NCI-H446 (cell line): ENCODE measurements at regions not wholly inside any gene's neighbourhood (a gene's known extent, or its start where the extent isn't known, plus 50 kb on each side); places are given as distances from the start of the nearest gene placed in this dataset.
A peak's percentile ranks its signal among the peaks of the same experiment; 100 is the strongest.
"Not testable (repeated sequence)": the region's sequence is repeated elsewhere in the genome, so short reads cannot be mapped to it uniquely, and the experiment has no call there.

Source experiments
- DNase-seq, 2 experiments: peaks; one replicate each; lab custom pipeline; 2025; lab: John Stamatoyannopoulos, UW

DNA sequence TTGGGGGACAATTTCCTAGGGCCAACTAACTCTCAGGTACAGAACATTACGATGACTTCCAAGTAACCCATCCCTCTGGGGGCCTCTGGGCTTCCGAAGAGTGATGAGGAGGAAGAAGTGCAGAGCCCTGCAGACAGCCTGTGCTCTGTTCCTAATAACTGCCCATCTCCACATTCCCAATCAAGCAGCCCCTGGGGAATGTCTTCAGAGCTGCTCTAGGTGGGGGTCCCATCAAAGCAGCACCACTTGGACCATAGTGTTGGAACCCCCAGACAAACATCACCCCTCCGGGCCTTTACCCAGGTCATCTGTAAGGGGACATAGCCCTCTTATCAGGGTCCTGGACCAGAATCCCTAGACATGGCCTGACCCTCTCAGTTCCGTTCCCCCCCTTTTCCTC is 357.3 kb downstream of the NPHP4 start:
- no peak for DNase-seq

DNA sequence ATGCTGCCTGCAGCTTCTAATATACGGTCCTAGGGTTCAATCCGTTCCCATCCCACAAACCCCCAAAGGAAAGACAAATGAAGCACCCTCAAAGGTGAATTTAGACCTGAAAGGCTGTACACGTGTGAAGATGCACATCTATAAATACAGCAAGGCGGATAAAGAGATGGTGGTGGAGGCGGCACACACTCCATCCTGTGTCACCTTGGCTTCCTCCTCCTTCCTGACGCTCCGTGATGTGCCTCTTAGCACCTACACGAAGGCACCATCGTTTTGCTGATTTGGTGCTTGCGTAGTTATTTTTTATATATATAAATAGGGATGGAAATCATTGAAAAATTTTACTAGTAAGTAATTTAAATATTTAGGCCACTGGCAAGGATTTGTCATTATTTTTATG is 359.4 kb downstream of the NPHP4 start:
- no peak for DNase-seq

DNA sequence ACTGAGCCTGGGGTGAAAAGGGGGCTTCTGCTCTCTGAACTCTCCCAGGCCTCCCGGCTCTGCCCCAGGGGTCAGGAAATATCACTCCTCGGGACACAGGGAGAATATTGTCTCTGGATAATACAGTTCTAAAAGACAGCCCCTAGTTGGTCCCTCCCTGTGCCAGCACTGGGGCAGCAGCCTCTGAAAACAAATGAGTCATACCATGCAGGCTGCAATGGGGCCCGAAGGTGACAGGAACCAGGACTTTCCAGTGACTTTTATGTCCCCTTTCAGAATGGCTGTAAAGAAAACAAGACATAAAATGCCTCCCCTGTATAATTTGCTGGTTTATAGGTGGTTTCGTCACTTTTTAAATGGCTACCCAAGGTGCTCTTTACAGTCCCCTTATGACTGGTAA is 360.0 kb downstream of the NPHP4 start:
- no peak for DNase-seq

DNA sequence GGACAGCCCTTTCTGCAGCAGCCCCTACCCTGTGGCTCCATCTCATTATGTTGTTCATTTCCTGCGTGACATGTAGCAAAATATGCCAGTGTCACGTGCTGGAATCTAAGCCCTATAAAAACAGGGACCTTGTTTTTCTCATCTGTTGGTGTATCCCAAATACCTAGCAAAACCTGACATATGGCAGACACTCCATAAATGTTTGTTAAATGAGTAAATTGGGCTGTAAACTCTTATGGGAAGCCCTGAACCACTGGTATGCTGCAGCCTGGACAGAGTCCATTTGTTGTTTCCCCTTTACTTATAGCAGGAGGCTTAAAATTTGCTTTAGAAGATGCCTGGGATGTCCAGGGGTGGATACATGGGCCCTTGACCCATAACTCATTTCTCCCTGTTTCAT is 363.8 kb downstream of the NPHP4 start:
- no peak for DNase-seq

DNA sequence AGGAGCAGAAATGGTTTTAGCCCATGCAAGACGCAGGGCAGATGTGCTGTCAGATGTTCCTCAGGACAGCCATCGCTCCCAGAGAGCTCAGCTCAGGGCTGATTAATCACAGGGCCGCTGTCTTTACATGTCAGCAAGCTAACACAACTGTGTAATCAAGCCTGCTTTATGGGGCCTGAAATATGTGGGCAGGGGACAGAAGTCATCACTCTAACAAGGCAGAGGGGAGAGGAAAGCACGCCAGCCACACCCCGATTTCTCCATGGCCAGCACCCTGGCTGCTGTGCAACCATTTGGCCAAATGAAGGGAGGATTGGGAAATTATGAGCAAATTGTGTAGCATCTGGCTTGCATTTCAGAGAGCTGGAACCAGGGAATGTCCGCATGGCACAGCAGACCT is 368.8 kb downstream of the NPHP4 start:
- DNase-seq, result no peak

DNA sequence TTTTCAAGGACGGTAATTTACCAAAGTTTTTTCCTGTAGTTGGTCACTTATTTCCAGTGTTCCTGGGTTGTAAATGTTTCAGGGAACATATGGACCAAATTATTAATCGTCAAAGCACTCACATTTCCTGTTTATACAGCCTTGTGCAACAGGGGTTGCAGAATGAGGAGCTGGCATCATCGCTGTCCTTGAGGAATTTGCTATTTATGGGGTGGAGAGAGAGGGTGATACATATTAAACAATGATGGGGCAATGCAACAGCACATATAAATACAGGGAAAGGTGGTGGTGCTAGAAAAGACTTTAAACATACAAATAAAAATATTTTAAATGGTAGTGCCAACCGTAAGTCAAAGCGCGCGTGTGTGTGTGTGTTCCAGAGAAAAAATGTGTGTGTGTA is 369.8 kb downstream of the NPHP4 start:
- DNase-seq, result no peak

DNA sequence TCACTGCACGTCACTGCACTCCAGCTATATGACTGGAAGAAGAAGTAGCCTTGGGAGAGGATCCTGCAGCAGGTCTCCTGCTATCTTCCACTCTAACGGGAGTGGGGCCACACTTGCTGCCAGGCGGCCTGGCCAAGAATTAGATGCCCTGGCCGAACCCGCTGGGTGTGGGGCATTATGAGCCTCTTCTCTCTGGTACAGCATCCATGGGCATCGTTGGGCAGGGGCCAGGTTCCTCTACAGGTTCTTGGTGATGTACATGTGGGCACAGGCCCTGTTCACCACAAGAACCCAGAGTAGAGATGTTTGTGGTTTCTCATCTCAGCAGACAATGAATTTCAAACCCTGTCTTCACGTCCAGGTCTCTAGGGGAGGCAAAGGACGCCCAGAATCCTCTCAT is 370.5 kb downstream of the NPHP4 start:
- no peak for DNase-seq

DNA sequence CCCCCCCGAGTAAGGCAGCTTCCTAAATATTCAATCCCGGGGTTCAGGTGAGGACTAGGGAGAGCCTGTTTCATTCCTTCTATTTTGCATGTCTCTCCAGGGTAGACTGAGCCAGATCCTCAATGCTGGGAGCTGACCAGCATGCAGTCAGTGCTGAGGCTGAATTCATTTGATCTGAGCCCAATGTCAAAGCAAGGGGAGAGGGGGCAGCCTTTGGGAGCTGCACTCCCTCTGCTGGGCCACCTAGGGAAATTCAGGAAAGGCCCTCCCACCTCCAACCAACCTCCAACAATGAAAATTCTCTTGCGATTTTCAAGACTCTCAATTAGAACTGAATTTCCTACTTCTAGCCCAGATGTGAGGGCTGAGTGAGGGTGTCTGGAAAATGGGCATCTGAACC is 371.2 kb downstream of the NPHP4 start:
- DNase-seq, result peak in 1 of 2 experiments; percentile 9

DNA sequence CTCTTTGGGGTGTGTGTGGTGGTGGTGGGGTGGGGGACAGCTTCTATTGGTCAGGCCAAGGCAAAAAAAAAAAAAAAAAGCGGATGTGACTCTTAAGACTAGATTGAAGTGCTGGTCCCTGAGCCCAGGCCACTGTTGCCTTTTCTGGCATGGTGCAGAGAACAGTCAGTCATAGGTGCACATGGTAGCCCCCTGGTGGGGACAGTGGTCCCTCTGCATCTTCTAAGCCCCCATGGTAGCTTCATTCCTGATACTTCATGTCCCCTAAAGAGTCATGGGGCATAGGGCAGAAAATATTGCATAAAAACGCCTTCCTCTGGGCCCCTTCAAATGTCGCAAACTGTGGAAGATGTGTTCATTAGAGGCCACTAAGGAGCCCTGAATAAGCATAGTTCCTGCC is 371.8 kb downstream of the NPHP4 start:
- DNase-seq, result no peak

DNA sequence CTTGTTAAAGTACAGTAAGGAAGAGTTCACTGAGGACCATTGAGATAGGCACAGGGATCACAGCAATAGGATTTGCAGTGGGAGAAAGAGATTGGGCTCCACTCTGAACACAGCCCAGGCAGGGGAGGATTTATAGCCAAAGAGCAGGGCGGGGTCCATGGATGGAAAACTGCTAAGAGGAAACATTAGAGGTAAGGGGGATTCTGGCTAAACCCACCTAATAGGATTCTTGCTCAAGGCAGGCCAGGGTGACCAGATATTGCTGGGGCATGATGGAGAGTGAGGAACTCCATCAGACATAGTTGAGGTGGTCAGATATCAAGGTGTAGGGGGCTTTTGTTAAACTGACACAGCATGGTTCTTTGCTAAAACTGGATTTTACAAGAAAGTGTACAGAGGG is 372.8 kb downstream of the NPHP4 start:
- DNase-seq, result no peak

DNA sequence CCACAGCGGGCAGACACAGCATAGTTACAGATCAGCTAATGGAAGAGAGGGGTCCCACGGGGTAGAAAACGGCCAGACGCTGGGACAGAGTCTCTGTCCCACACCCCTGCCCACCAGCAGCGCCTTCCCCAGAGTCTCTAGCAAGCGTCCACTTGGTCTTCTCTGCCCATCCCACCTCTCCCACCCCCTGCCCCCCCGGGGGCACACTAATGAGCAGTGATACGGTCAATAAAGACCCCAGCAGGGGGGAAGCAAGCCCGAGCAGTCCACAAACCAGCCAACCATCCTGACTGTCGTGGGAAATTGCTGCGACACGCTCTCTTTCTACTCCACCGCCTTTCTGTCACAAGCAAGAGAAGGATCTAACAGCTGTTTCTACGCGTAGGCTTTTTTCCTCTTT is 374.7 kb downstream of the NPHP4 start:
- DNase-seq, result no peak

DNA sequence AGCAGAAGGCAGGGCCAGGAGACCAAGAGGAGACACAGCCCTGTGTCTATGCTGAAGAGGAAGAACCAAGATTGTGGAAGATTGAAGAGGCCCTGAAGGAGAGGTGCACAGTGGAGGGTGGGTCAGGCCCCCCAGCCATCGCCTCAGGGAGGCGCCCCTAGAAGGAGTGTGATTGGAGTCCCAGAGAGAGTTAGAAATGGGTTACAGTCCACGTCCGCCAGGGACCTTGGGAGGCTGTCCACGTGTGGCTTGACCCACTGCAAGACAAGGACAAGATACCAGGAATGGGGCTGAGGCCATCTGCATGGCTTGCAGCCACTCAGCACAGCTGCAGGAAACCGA is 375.1 kb downstream of the NPHP4 start:
- DNase-seq, result no peak

DNA sequence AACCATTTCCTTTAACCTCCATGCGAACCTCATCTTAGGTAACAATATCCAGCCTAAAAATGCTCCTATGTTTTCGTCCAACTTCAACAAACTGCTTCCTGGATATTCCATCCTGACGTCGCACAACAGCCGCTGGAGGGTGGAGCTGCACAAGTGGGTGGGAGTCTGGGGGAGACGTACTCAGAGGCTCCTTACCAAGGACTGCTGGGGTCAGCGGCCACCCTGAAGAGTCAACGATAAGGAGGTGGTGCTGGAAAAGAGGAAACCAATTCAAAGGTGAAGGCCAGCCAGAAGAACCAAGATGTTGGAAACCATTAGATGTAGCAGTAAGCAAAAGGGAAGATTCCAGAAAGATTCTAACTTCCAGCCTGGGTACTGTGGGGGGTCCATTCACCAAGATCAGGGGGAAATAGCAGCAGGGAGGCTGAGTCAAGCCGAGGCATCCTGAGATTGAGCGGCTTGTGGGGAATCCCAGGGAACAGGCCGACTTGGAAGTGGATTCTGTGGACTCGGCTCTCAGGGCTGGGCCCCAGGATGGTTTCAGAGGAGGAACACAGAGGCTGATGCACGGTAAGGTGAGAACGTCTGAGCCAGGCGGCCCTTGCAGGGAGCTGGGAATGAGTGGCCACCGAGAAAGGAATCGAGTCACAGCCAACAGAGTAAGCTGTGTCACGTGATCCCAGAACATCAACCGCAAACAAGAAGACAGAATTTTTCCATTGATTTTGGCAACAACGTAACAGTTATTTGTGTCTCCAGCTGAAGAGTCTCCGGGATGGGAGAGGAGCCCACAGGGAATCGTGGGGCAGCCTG is 375.7 kb downstream of the NPHP4 start:
- no peak for DNase-seq

DNA sequence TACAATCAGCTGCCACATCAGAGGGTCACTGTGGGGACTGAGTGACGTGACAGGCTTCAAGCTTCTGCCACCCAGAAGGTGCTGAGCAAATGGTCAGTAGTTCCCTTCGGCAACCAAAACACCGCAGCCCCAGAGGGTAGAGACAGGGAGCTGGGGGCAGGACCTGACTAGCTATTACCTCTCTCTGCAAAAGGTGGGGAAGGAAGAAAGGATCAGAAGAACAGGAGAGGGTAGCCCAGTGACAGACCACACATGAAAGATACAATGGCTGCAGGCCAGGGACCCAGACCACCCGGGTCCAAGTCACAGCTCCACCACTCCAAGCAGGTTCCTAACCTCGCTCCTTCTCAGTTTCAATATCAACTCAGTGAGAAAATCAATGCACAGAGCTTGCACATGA is 377.1 kb downstream of the NPHP4 start:
- DNase-seq, result no peak

DNA sequence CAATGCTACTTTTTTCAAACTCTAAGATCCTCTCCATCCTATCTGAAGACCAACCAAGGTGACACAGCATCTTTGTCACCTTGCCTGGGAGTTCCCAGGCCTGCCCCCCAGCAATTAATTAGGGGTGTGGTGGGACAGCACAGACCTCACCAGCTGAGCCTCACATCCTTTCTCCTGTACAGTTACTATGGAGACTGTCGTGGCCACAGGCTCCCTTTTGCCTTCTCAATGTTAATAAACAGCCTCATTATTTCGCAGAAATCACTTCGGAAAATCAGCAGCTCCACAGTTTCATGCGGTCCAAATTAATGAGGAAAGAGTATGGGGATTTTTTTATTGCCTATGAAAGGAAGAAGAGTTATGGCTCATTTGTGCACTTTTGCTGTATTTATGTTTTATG is 378.3 kb downstream of the NPHP4 start:
- DNase-seq, result no peak

DNA sequence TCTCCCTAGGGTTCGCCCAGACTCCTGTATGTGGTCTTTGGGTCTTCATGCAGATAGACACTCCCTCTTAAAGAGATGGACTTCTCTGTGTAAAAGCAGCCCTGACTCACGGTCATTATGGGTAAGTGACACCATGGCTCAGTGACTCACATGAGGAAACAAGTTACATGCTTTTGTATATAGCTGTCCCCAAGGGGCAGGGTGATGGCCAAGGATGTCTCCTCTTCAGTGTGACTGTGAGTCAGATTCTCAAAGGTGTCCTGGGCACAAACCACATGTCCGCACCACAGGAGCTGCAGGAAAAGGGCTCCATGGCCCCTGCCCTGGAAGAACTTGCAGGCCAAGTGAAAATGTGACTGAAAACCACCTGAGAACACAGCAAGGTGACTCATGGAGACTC is 380.4 kb downstream of the NPHP4 start:
- no peak for DNase-seq

DNA sequence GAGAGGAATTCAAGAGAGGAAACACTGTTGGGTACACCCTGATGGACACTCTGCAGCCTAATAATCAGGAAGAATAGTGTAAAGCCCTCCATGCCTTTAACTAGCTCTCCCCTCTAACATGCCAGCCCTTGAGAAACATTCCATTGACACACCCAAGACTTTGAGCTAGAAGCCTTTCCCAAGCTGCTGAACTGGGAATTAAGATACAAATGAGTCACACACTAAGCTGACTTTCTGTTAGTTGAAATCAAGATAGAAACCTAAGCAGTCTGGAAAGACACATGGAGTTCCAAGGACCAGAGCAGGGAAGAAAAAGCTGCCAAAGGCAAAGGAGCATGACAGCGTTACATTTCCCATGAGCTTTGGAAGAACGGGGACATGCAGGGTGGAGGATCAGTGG is 380.8 kb downstream of the NPHP4 start:
- no peak for DNase-seq

DNA sequence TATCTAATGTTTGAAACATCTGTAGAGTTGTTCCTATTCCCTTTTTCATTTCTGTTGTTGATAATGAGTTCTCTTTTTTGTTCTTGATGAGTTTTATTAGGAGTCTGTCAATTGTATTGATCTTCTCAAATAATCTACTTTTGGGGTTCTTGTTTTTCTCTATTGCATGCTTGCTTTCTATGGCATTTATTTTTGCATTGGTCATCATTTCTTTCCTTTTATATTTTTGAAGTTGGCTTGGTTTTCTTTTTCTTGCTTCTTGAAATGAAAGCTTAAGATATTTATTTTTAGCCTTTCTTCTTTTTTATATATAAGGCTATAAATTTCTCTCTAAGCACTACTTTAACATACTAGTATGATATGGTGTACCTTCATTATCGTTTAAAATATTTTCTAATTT is 381.8 kb downstream of the NPHP4 start:
- no peak for DNase-seq

DNA sequence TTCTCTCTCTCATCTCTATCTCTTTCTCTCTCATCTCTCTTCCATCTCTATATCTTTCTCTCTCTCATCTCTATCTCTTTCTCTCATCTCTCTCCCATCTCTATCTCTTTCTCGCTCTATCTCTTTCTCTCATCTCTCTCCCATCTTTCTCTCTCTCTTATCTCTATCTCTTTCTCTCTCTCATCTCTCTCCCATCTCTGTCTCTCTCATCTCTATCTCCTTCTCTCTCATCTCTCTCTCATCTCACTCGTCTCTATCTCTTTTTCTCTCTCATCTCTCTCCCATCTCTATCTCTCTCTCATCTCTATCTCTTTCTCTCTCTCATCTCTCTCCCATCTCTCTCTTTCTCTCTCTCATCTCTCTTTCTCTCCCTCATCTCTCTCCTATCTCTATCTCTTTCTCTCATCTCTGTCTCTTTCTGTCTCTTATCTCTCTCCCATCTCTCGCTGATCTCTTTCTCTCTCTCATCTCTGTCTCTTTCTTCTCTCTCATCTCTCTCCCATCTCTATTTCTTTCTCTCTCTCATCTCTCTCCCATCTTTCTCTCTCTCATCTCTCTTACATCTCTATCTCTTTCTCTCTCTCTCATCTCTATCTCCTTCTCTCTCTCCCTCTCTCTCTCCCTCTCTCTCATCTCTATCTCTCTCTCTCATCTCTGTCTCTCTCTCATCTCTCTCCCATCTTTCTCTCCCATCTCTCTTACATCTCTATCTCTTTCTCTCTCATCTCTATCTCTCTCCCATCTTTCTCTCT is 388.7 kb downstream of the NPHP4 start:
- no peak for DNase-seq

DNA sequence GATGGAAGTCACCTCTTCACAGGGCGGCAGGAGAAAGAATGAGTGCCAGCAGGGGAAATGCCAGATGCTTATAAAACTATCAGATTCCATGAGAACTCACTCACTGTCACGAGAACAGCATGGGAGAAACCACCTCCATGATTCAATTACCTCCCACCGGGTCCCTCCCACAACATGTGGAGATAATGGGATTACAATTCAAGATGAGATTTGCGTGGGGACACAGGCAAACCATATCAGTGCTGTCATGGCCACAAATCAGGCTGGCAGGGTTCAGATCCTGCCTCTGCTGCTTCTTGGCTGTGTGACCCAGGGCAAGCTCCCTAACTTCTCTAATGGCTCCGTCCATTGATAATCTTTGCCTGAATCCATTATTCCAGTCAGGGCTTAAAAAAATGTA is 389.5 kb downstream of the NPHP4 start:
- not testable (repeated sequence) for DNase-seq

DNA sequence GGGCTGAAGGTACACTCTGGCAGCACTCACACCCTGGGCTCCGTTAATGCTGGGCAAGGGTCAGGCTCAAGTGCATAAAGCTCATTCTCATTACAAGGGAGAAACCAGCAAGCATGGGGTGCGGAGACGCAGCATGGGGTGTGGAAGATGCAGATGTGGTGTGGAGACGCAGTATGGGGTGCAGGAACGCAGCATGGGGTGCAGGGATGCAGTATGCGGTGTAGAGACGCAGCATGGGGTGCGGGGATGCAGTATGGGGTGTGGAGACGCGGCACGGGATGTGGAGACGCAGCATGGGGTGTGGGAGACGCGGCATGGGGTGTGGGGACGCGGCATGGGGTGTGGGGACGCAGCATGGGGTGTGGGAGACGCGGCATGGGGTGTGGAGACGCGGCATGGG is 390.7 kb downstream of the NPHP4 start:
- no peak for DNase-seq

DNA sequence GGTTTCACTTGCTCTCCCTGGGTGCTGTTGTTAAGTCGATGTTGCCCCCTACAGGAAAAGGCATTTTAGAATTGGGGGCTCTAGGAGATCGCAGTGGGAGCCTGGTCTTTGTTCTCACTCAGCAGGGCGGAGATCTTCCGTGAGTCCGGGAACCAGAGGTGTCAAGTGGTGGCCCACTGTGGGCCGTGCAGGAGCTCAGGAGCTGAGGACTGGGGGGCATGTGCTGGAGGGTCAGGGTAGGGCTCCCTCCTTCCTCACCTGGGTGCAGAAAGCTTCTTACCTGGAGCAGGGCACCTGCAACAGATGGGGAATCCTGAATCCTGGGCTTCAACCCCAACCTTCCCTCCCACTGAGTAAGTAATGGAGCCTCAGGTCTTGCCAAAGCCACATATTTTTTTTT is 392.7 kb downstream of the NPHP4 start:
- DNase-seq, result no peak

DNA sequence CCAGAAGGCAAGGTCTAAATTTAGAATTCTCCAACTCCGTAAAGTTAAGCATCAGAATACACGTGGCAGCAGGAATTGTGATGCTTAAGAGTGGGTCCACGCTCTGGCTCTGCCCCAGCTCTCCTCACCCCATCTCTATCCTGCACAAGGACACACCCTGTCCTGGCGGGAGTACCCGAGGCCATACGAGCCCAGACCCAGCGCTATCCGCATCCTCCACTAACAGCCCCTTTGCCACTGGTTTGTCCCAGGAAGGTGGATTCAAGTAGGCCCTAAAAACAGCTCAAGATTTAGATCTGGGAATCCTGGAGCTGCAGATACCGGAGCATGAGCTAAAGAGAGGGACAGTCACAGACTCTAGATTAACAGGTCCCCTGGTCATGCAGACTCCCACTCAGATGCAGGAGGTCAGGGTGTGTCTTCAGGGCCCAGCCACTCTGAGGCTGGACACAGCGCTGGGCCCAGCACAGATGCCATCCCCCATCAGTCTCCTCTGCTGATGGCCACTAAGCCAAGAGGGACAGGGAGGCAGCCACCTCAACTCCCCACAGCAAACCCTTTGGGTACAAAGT is 393.3 kb downstream of the NPHP4 start:
- DNase-seq, result no peak
